Endodermal cell (in vitro differentiated cells): ENCODE measurements at regions not wholly inside any gene's neighbourhood (a gene's known extent, or its start where the extent isn't known, plus 50 kb on each side); places are given as distances from the start of the nearest gene placed in this dataset.

ENCODE experiments used
- DNase-seq: peaks from one replicate; pipeline ENCODE4 v3.0.0-alpha.2; 2017
- H3K27ac ChIP-seq: 2 replicates; pipeline ENCODE4 v1.5.1; 2013; ENCODE audit warnings: mild to moderate bottlenecking, low read depth, low read length, moderate library complexity
- H3K27me3 ChIP-seq: 2 replicates; pipeline ENCODE4 v1.6.1; 2013; ENCODE audit warnings: mild to moderate bottlenecking, low read length, moderate library complexity; ENCODE audit not compliant: insufficient read depth, control insufficient read depth, poor library complexity, severe bottlenecking
- H3K36me3 ChIP-seq: 2 replicates; pipeline ENCODE4 v1.7.0; 2013; ENCODE audit warnings: mild to moderate bottlenecking, low read length, moderate library complexity; ENCODE audit not compliant: control insufficient read depth, insufficient read depth
- H3K4me1 ChIP-seq: one replicate; pipeline ENCODE4 v1.7.0; 2013; ENCODE audit warnings: low read length; ENCODE audit not compliant: control insufficient read depth, insufficient read depth
- H3K4me3 ChIP-seq: 2 replicates; pipeline ENCODE4 v1.5.1; 2013; ENCODE audit warnings: mild to moderate bottlenecking, low read length, moderate library complexity
- H3K9ac ChIP-seq: 2 replicates; pipeline ENCODE4 v1.6.1; 2013; ENCODE audit warnings: mild to moderate bottlenecking, low read length, moderate library complexity; ENCODE audit not compliant: poor library complexity, severe bottlenecking; ENCODE audit errors: extremely low read depth
- H3K9me3 ChIP-seq: 2 replicates; pipeline ENCODE4 v1.6.1; 2013; ENCODE audit warnings: mild to moderate bottlenecking, low read length, moderate library complexity; ENCODE audit not compliant: control insufficient read depth
- H3K27ac Mint-ChIP-seq: 2 replicates; pipeline ENCODE4 v1.8.0; 2020; ENCODE audit warnings: mixed read lengths
- H3K27me3 Mint-ChIP-seq: 2 replicates; pipeline ENCODE4 v1.8.0; 2021; ENCODE audit warnings: mild to moderate bottlenecking, mixed read lengths; ENCODE audit not compliant: insufficient read depth
- H3K36me3 Mint-ChIP-seq: 2 replicates; pipeline ENCODE4 v1.8.0; 2020; ENCODE audit warnings: low read depth, mixed read lengths
- H3K4me1 Mint-ChIP-seq: 2 replicates; pipeline ENCODE4 v1.8.0; 2020; ENCODE audit warnings: mixed read lengths
- H3K4me3 Mint-ChIP-seq: 2 replicates; pipeline ENCODE4 v1.8.0; 2020; ENCODE audit warnings: mild to moderate bottlenecking, moderate library complexity, mixed read lengths
- H3K9me3 Mint-ChIP-seq: 2 replicates; pipeline ENCODE4 v1.8.0; 2020; ENCODE audit warnings: mild to moderate bottlenecking, mixed read lengths
- CTCF ChIP-seq: fragments of 200-600 bp; sonication (generic); conservative IDR thresholded peaks from 2 replicates; pipeline ENCODE4 v1.5.0; 2021; ENCODE audit warnings: antibody characterized with exemption, mild to moderate bottlenecking
- WGBS, 2 experiments: methylation state at CpG; one replicate each; pipeline versions ENCODE4 v1.1.5 to v1.1.7; 2013; ENCODE audit warnings: missing lambda C conversion rate in 2 of 2, mixed read lengths in 1 of 2; ENCODE audit not compliant: insufficient coverage in 1 of 2, insufficient read length in 1 of 2; 5-methylcytosine and 5-hydroxymethylcytosine counted together

GRCh38 chr13:109393045-109393444, 393.3 kb downstream of the IRS2 start:
- H3K27me3 ChIP-seq, result peaks cover 5% of the 10 kb centered on the region
- Mint-ChIP-seq H3K36me3 (no peaks in the 10 kb centered on the region), H3K9me3 (no peaks in the 10 kb centered on the region), H3K27me3 (no peaks in the 10 kb centered on the region), H3K4me1 (peaks cover 14% of the 10 kb centered on the region), H3K27ac (no peak overlapping the region), H3K4me3 (no peak overlapping the region)
- TF ChIP-seq CTCF, result no peak
- H3K9me3 ChIP-seq, result no peaks in the 10 kb centered on the region
- H3K4me1 ChIP-seq, result no peaks in the 10 kb centered on the region
- H3K36me3 ChIP-seq, result no peaks in the 10 kb centered on the region
- no peak overlapping the region for H3K27ac ChIP-seq
- WGBS, 2 experiments, result 15 to 60% methylated on average over 1 of the region's 1 CpG
- no peak overlapping the region for H3K9ac ChIP-seq
- no peak for DNase-seq
- H3K4me3 ChIP-seq, result no peak overlapping the region

DNA sequence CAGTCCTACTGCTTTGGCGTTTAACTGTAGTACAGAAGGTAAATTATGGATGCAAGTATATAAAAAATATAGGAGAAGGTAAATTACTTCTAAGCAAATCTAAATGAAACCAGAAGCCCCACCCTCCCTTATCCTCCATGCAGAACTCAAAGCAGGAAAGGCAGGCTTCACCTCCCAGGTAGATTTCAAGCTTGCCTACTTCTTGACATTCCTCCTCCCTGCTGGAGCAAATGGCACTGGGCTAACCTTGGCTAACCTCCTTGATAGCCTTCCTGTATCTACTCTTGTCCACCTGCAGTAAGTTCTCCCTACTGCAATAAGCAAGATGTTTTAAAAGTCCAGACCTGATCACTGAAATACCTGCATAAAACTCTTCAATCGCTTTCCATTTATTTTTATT, 396.0 kb downstream of the IRS2 start:
- Histone ChIP-seq H3K36me3 (no peaks in the 10 kb centered on the region), H3K9me3 (no peaks in the 10 kb centered on the region), H3K27me3 (peaks cover 5% of the 10 kb centered on the region), H3K9ac (no peak overlapping the region), H3K27ac (no peak overlapping the region), H3K4me3 (no peak overlapping the region), H3K4me1 (no peaks in the 10 kb centered on the region)
- 86% methylated on average over 1 of the region's 2 CpGs; no CpG with 5 or more reads in 1 of the 2 experiments for WGBS, 2 experiments
- H3K27me3 Mint-ChIP-seq, result no peaks in the 10 kb centered on the region
- no peak overlapping the region for H3K27ac Mint-ChIP-seq
- no peaks in the 10 kb centered on the region for H3K36me3 Mint-ChIP-seq
- H3K4me1 Mint-ChIP-seq, result peaks cover 2% of the 10 kb centered on the region
- no peak for DNase-seq
- H3K4me3 Mint-ChIP-seq, result no peak overlapping the region
- no peaks in the 10 kb centered on the region for H3K9me3 Mint-ChIP-seq
- no peak for TF ChIP-seq CTCF

DNA sequence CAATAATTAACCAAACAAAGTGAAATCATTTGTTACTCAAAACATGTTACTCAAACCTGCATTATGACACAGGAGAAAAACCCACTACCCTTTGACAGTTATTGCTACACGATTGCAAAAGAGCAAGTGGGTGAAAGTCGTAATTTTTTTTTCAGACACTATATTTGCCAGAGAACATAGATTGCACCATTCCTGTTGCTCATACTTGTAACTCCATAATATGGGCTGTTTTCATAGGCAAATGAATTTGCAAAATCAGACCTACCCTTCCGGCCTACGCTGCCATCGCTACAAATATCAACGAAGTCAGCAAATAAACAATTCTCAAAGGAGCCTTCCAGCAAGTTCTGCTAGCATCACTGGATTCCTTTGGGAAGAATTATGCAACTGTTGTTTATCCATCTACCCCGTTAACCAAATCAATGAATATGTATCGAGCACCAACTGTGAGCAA, 396.5 kb downstream of the IRS2 start:
- Mint-ChIP-seq H3K27ac (no peak overlapping the region), H3K27me3 (no peaks in the 10 kb centered on the region), H3K9me3 (no peaks in the 10 kb centered on the region), H3K36me3 (no peaks in the 10 kb centered on the region), H3K4me3 (no peak overlapping the region), H3K4me1 (peaks cover under 1% of the 10 kb centered on the region)
- 92 to 96% methylated on average over 8 of the region's 8 CpGs for WGBS, 2 experiments
- H3K4me3 ChIP-seq, result no peak overlapping the region
- no peak for TF ChIP-seq CTCF
- no peaks in the 10 kb centered on the region for H3K9me3 ChIP-seq
- DNase-seq, result no peak
- no peaks in the 10 kb centered on the region for H3K36me3 ChIP-seq
- peak overlapping the region; percentile 3 for H3K27ac ChIP-seq
- H3K27me3 ChIP-seq, result peaks cover 5% of the 10 kb centered on the region
- H3K9ac ChIP-seq, result no peak overlapping the region
- no peaks in the 10 kb centered on the region for H3K4me1 ChIP-seq
